Erythroblast (primary cell): ENCODE measurements at regions not wholly inside any gene's neighbourhood (a gene's known extent, or its start where the extent isn't known, plus 50 kb on each side); places are given as distances from the start of the nearest gene placed in this dataset.
"Not testable (repeated sequence)": the region's sequence is repeated elsewhere in the genome, so short reads cannot be mapped to it uniquely, and the experiment has no call there.

Experiments used
- DNase-seq, 2 experiments: peaks; one replicate each; lab custom pipeline; 2025; lab: John Stamatoyannopoulos, UW
- GATA1 ChIP-seq: IDR thresholded peaks from 2 replicates; pipeline ENCODE4 v1.6.1; 2011; ENCODE audit warnings: low read depth, mild to moderate bottlenecking, control low read depth, low read length, moderate library complexity
- POLR2A ChIP-seq: IDR thresholded peaks from 2 replicates; pipeline ENCODE4 v1.6.1; 2011; ENCODE audit warnings: mild to moderate bottlenecking, low read length

GRCh38 chr20:52011093-52011492 is 180.5 kb downstream of the ZFP64 start:
- TF ChIP-seq POLR2A (no peak), GATA1 (no peak)
- DNase-seq: no peak

- no peak for TF ChIP-seq GATA1
- TF ChIP-seq POLR2A: no peak
- DNase-seq: no peak
Observed at GRCh38 chr20:52010541-52010940, 181.0 kb downstream of the ZFP64 start.

GRCh38 chr20:52008874-52009273 is 182.7 kb downstream of the ZFP64 start:
- DNase-seq: no peak
- no peak for TF ChIP-seq GATA1
- no peak for TF ChIP-seq POLR2A

- TF ChIP-seq GATA1: no peak
- no peak for TF ChIP-seq POLR2A
- no peak for DNase-seq
Observed at GRCh38 chr20:52004715-52005114, 186.9 kb downstream of the ZFP64 start.

GRCh38 chr20:52004018-52004417 is 187.6 kb downstream of the ZFP64 start:
- DNase-seq: no peak
- TF ChIP-seq POLR2A (no peak), GATA1 (no peak)

- TF ChIP-seq GATA1 (no peak), POLR2A (no peak)
- no peak for DNase-seq
Observed at GRCh38 chr20:52003415-52003814, 188.2 kb downstream of the ZFP64 start.

- no peak for DNase-seq
- TF ChIP-seq POLR2A (no peak), GATA1 (no peak)
Observed at GRCh38 chr20:52001999-52002666, 189.4 kb downstream of the ZFP64 start.

- not testable (repeated sequence) for DNase-seq
Observed at GRCh38 chr20:51997281-51997936, 194.2 kb downstream of the ZFP64 start.

- no peak for TF ChIP-seq GATA1
- TF ChIP-seq POLR2A: no peak
- DNase-seq: no peak
Observed at GRCh38 chr20:51995551-51995951, 193.2 kb upstream of the SALL4 start.

GRCh38 chr20:51994751-51995417 is 192.6 kb upstream of the SALL4 start:
- no peak for DNase-seq
- no peak for TF ChIP-seq POLR2A
- no peak for TF ChIP-seq GATA1

- no peak for DNase-seq
- no peak for TF ChIP-seq POLR2A
- no peak for TF ChIP-seq GATA1
Observed at GRCh38 chr20:51987812-51988211, 185.5 kb upstream of the SALL4 start.

GRCh38 chr20:51985013-51985415 is 182.7 kb upstream of the SALL4 start:
- DNase-seq: no peak
- no peak for TF ChIP-seq GATA1
- TF ChIP-seq POLR2A: no peak

GRCh38 chr20:51980277-51980676 is 178.0 kb upstream of the SALL4 start:
- no peak for DNase-seq
- TF ChIP-seq POLR2A (no peak), GATA1 (no peak)

- DNase-seq: no peak
- TF ChIP-seq GATA1 (no peak), POLR2A (no peak)
Observed at GRCh38 chr20:51979226-51979625, 176.9 kb upstream of the SALL4 start.
